SJCRH30 (cell line): ENCODE measurements at regions not wholly inside any gene's neighbourhood (a gene's known extent, or its start where the extent isn't known, plus 50 kb on each side); places are given as distances from the start of the nearest gene placed in this dataset.

Source experiments
- DNase-seq, 2 experiments: peaks; one replicate each; pipeline ENCODE4 v3.0.0-alpha.2; 2015 to 2020
- H3K27ac ChIP-seq: fragments of 250-450 bp; sonication (Bioruptor Pico); 2 replicates; pipeline ENCODE4 v1.5.1; 2020; ENCODE audit warnings: mild to moderate bottlenecking, moderate library complexity
- H3K27me3 ChIP-seq: fragments of 250-450 bp; sonication (Bioruptor Pico); 2 replicates; pipeline ENCODE4 v1.5.1; 2020; ENCODE audit warnings: mild to moderate bottlenecking, moderate library complexity
- H3K36me3 ChIP-seq: fragments of 250-450 bp; sonication (Bioruptor Pico); 2 replicates; pipeline ENCODE4 v1.5.1; 2020; ENCODE audit warnings: mild to moderate bottlenecking, moderate library complexity
- H3K4me1 ChIP-seq: fragments of 250-450 bp; sonication (Bioruptor Pico); 2 replicates; pipeline ENCODE4 v1.5.1; 2020; ENCODE audit warnings: mild to moderate bottlenecking, moderate library complexity
- H3K4me3 ChIP-seq: fragments of 250-450 bp; sonication (Bioruptor Pico); 2 replicates; pipeline ENCODE4 v1.5.1; 2020; ENCODE audit warnings: mild to moderate bottlenecking, moderate library complexity
- H3K9me3 ChIP-seq: fragments of 250-450 bp; sonication (Bioruptor Pico); replicated peaks from 2 replicates; pipeline ENCODE4 v1.5.1; 2020; ENCODE audit warnings: mild to moderate bottlenecking, moderate library complexity

DNA sequence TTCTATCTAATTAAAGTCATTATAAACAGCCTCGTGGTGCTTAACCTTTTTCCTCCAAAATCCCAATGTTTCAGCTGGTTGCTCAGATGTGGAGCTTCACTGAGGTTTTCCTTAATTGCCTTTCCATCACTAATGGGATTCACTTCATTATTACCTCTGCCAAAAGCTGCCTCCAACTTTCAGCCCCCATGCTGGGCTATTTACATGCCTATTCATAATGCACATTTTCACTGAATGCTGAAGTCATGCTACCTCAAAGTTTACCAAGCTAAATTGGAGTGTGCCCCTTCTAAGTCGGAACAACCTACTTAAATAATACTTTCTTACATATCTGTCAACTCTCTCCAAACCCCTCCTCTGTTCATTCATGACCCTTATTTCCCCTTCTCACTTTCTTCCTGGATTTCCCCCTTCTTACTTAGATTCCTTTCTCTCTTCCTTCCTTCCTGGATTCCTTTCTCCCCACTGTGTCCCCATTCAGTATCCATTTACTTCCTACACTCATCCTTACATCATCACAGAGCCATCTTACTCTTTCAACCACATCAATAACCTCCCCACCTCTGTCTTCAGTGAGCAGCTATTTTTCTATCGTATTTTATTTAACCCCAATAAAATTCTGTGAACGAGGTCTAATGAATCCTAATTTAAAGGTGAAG is 887.3 kb upstream of the TENM4 start:
- DNase-seq: no peak
- H3K36me3 ChIP-seq: no peaks in the 10 kb centered on the region

DNA sequence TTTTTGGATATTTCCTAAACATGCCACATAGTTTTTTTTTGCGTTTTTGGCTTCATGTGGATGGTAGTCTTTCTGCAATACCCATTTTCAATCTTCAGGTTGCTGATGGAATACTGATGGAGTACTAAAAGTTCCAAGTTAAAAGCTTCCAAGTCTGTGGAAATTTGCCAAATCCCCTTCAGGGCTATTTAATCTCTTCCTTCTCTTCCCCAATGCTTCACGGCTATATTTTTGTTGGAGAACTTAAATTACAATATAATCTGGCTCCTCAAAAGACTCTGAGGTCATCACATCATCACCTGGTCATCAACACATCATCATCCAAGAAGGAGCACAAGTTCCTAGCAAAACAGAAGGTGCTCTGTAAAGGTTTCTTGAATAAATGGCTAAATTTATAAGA is 881.0 kb upstream of the TENM4 start:
- Histone ChIP-seq H3K9me3 (no peaks in the 10 kb centered on the region), H3K27ac (no peak overlapping the region), H3K36me3 (no peaks in the 10 kb centered on the region), H3K4me3 (no peak overlapping the region), H3K27me3 (no peaks in the 10 kb centered on the region), H3K4me1 (no peaks in the 10 kb centered on the region)
- no peak for DNase-seq

More for the DNA sequence above, 887.3 kb upstream of the TENM4 start:
- Histone ChIP-seq H3K27ac (no peak overlapping the region), H3K4me3 (no peak overlapping the region), H3K9me3 (no peaks in the 10 kb centered on the region), H3K4me1 (no peaks in the 10 kb centered on the region), H3K27me3 (no peaks in the 10 kb centered on the region)

DNA sequence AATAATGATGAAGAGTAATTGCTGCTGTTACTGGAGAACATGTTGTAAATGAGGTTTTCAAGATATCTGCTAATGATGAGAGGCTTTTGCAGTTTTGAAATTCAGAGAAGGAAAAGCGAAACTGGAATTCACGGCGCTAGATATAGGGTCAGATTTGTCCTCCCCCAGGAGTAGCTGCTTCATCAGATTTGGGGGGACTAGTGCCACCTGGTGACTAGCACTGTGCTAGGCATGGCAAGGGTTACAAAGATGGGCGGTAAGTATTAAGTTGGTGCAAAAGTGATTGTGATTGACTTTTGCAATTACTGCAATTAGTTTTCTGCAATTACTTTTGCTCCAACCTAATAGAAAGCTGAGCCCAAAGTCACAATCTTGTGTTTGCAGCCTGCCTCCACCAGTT is 879.9 kb upstream of the TENM4 start:
- no peak overlapping the region for H3K27ac ChIP-seq
- no peak for DNase-seq
- H3K27me3 ChIP-seq: no peaks in the 10 kb centered on the region
- H3K4me3 ChIP-seq: no peak overlapping the region
- no peaks in the 10 kb centered on the region for H3K36me3 ChIP-seq
- H3K4me1 ChIP-seq: no peaks in the 10 kb centered on the region
- no peaks in the 10 kb centered on the region for H3K9me3 ChIP-seq

DNA sequence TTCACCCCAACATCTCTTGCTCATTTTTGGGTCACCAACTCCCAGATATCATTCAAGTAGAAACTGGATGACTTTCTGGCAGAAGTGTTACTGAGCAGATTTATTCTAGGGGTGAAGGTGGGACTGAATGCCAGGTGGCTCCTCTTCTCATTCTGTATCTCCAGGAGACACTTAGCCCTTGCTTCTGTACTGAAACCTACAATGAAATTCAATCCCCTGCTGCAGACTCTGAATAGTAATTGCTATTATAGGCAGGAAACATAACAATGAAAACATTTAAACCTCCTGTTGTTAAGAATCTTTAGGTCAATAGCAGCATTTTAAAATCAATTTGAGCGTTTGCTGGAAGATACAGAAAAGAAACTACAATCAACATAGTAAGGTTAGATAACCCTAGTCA is 879.4 kb upstream of the TENM4 start:
- no peaks in the 10 kb centered on the region for H3K27me3 ChIP-seq
- no peaks in the 10 kb centered on the region for H3K9me3 ChIP-seq
- no peak overlapping the region for H3K27ac ChIP-seq
- H3K36me3 ChIP-seq: no peaks in the 10 kb centered on the region
- no peaks in the 10 kb centered on the region for H3K4me1 ChIP-seq
- no peak for DNase-seq
- H3K4me3 ChIP-seq: no peak overlapping the region

DNA sequence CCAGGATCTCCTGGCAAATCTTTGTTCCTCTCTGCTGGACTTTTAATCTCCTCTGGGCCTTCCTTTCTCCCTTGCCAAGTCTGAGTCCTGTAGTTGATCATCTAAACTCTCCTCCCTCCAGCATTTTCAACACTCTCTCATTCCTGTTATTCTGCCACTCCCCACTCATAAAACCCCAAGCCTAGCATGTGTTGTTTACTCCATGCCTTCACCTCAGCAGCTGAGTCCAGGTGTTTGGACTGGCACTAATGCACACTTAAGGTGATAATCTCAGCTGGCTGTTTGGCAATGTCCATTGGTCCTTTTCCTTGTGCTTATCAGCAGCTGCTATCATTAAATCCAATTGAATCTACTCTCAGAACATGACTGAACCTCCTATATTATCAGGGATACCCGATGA is 876.8 kb upstream of the TENM4 start:
- no peak overlapping the region for H3K27ac ChIP-seq
- no peak for DNase-seq
- H3K27me3 ChIP-seq: no peaks in the 10 kb centered on the region
- no peaks in the 10 kb centered on the region for H3K4me1 ChIP-seq
- H3K4me3 ChIP-seq: no peak overlapping the region
- no peaks in the 10 kb centered on the region for H3K36me3 ChIP-seq
- no peaks in the 10 kb centered on the region for H3K9me3 ChIP-seq

DNA sequence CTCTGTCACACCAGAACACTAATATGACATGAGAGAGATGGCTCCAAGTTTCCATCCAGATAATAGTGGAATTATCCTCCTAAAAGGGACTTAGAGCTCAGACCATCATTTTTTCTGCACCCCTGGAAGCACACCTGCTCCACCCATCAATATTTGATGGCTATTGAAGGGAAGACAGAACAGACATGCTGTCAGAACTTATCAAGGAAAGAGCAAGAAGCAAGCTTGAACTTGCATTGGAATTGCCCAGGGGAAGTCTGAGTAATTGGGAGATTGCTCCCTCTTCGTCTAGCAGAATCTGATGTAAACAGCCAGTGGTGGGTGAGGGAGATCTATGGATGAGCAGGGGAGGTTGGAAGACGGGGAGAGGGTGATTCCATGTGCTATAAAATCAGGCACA is 874.4 kb upstream of the TENM4 start:
- Histone ChIP-seq H3K9me3 (no peaks in the 10 kb centered on the region), H3K27ac (no peak overlapping the region), H3K27me3 (no peaks in the 10 kb centered on the region), H3K36me3 (no peaks in the 10 kb centered on the region), H3K4me3 (no peak overlapping the region), H3K4me1 (no peaks in the 10 kb centered on the region)
- no peak for DNase-seq

DNA sequence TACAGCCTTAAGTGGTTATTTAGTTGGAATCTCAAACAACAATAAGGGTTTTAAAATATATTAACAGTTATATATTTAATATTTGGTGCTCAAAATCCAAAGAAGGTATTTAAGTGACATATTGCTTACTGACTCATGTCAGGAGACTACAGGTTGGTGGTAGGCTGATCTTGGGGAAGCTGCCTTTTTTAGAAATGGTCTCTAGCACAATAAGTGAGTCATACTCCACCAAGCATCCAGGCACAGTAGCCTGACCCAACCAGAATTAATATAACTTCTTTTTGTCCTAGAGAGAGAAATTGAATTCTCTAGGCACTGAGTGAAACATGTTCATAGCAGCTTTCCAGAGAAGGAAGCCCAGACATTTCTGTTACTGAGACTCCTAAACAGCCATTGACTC is 868.5 kb upstream of the TENM4 start:
- Histone ChIP-seq H3K27ac (no peak overlapping the region), H3K4me1 (no peaks in the 10 kb centered on the region), H3K36me3 (no peaks in the 10 kb centered on the region), H3K9me3 (no peaks in the 10 kb centered on the region), H3K27me3 (no peaks in the 10 kb centered on the region), H3K4me3 (no peak overlapping the region)
- DNase-seq: no peak

DNA sequence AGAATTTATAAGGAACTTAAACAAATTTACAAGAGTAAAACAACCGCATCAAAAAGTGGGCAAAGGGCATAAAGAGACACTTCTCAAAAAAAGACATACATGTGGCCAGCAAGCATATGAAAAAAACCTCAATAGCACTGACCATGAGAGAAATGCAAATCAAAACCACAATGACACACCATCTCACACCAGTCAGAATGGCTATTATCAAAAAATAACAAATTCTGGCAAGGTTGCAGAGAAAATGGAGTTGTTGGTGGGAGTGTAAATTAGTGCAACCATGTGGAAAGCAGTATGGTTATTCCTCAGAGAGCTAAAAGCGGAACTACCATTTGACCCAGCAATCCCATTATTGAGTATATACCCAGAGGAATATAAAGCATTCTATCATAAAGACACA is 866.8 kb upstream of the TENM4 start:
- Histone ChIP-seq H3K27me3 (no peaks in the 10 kb centered on the region), H3K4me3 (no peak overlapping the region), H3K9me3 (no peaks in the 10 kb centered on the region), H3K36me3 (no peaks in the 10 kb centered on the region), H3K4me1 (no peaks in the 10 kb centered on the region), H3K27ac (no peak overlapping the region)
- no peak for DNase-seq

DNA sequence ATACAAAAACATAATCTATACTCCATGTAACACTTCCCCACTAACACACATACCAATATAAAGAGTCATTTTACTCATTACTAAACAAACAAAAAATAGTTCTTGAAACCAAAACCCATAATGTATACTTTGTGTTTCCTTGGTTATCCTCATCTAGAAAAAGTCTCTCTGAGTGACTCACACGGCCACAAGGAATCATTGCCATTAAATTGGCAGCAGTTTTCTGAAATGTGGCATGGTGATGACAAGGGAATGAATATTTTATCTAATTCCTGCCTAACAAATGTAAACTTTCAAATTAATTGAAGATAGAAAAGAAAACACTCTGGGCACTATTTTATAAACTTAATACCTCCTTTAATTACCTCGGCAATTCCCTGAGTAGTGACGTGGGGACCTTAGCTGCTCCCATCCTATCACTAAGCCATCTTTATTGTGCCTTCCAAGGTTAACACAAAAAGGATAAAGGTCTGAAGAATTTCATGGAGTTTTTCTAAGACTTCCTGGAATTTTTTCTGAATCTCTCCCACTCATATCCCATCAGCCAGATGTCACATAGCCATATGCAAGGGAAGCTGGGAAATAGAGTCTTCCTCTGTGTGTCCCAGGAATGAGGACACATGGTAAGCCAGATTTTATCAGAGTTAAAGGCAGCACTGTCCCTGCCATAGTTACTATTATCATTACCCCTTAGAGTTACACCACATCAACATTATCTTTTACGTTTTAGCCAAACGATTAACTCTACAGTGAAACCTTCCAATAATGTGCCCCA is 857.2 kb upstream of the TENM4 start:
- Histone ChIP-seq H3K27ac (no peak overlapping the region), H3K27me3 (no peaks in the 10 kb centered on the region), H3K4me1 (no peaks in the 10 kb centered on the region), H3K4me3 (no peak overlapping the region), H3K36me3 (no peaks in the 10 kb centered on the region), H3K9me3 (no peaks in the 10 kb centered on the region)
- no peak for DNase-seq

DNA sequence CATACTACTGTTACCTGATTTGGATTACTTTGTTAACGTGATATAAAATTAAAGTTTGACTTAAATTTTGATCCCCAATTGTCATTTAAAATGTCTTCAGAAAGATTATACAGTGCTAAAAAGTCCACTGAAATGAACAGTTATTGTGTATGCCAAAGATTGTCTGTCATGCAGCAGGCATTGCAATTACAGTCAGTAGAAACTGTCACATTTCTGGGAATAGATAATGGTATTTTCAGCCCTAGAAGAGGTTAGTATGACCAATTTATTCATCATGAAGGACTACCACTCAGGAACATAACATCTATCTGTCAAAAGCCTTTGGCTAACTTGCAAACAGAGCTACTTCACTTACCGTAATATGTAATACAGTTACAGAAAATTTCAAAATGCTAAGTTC is 852.5 kb upstream of the TENM4 start:
- H3K4me1 ChIP-seq: no peaks in the 10 kb centered on the region
- no peaks in the 10 kb centered on the region for H3K36me3 ChIP-seq
- no peak overlapping the region for H3K4me3 ChIP-seq
- H3K27ac ChIP-seq: no peak overlapping the region
- no peaks in the 10 kb centered on the region for H3K9me3 ChIP-seq
- H3K27me3 ChIP-seq: no peaks in the 10 kb centered on the region
- no peak for DNase-seq

DNA sequence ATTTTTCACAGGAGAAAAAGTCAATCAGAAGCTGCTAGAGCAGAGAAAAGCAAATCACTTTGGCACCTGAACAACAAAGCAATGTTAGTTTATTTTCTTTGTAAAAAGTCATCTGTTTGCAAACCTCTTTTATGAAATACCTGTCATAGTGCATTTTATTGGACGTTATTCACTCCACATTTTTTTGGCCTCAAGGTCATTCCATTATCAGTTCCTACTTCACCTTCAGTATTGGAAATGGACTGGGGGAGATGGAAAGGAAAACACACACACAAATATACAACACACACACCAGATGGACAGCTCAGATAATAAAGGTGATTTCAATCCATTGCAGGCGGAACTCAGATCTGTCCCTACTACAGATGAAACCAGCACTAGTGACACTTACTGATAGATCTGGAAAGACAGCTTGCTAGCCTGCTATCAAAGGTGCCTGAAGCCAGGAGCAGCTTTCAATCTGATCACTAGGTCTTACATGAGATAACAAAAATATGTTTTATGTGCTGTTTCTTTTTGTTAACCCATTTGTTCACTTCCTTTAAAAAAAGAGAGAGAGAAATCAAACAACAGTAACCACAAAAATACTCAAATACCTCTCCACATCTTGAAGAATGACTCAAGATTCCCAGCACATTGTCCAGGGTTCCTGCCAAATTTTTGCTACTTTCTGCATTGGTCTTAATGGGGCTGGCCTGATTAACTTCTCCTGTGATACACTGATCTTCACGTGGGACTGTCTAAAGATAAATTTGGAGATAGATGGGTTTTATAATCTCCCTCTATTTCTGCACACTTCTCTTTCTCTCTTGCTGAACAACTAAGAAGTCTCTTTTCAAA is 844.3 kb upstream of the TENM4 start:
- DNase-seq: no peak
- Histone ChIP-seq H3K36me3 (no peaks in the 10 kb centered on the region), H3K4me3 (no peak overlapping the region), H3K9me3 (no peaks in the 10 kb centered on the region), H3K27me3 (no peaks in the 10 kb centered on the region), H3K4me1 (no peaks in the 10 kb centered on the region), H3K27ac (no peak overlapping the region)

DNA sequence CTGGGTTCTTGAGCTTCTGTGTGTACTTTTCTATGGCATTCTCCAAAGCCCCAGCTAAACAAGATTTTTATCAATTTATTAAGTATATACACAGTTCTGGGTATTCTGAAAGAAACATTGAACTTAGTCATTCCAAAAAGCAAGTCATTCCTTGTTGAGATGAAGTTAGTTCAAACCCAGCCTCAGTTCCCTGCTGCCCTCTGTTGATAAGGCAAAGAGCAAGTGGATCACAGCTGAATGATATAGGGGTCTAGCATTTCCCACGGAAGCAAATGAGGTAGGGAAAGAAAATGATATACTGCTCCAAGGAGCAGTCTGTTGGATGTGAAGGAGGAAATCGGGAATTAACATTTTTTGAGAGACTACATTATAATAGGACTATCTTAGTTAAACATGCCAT is 841.8 kb upstream of the TENM4 start:
- H3K4me1 ChIP-seq: no peaks in the 10 kb centered on the region
- H3K27me3 ChIP-seq: no peaks in the 10 kb centered on the region
- no peaks in the 10 kb centered on the region for H3K9me3 ChIP-seq
- no peak overlapping the region for H3K27ac ChIP-seq
- H3K36me3 ChIP-seq: no peaks in the 10 kb centered on the region
- no peak for DNase-seq
- H3K4me3 ChIP-seq: no peak overlapping the region

DNA sequence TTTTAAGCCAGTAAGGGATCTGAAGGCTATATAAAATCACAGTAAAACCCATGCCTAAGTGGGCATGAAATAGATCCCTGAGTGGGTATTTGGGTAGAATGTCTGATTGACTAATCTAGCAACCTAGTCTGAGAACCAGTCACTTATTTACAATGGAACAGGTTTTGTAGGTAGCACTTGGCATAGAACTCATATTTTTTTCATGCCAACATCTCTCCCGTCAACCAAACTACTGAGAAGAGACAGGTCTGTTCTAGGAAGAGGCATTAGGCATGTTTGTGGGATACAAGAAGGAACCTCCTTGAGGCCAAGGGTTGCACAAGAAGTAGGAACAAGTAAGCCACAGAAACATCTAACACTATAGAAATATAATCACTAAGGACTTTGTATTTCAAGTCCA is 840.4 kb upstream of the TENM4 start:
- H3K27me3 ChIP-seq: no peaks in the 10 kb centered on the region
- no peak for DNase-seq
- no peaks in the 10 kb centered on the region for H3K9me3 ChIP-seq
- H3K4me1 ChIP-seq: no peaks in the 10 kb centered on the region
- no peak overlapping the region for H3K27ac ChIP-seq
- no peak overlapping the region for H3K4me3 ChIP-seq
- no peaks in the 10 kb centered on the region for H3K36me3 ChIP-seq

DNA sequence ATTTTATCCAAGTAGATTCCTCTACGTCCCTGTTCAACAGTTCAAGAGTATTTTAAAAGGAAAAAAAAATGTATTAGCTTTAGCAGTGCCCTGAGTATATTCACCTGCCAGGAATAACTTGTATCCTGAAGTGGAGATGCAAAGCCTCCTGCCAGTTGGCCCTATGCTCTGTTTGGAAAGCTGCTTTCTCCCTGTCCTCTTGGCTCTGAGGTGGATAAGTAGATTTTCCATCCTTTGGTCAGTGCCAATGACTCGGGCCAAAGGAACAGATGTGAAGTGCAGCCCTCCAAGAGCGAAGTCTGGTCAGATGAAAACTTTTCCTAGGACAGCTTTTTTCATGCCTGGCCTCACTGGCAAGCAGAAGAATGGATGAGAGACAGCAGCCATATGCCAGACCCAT is 839.9 kb upstream of the TENM4 start:
- H3K4me3 ChIP-seq: no peak overlapping the region
- no peaks in the 10 kb centered on the region for H3K36me3 ChIP-seq
- no peak overlapping the region for H3K27ac ChIP-seq
- no peaks in the 10 kb centered on the region for H3K4me1 ChIP-seq
- H3K27me3 ChIP-seq: no peaks in the 10 kb centered on the region
- no peaks in the 10 kb centered on the region for H3K9me3 ChIP-seq
- DNase-seq: no peak

DNA sequence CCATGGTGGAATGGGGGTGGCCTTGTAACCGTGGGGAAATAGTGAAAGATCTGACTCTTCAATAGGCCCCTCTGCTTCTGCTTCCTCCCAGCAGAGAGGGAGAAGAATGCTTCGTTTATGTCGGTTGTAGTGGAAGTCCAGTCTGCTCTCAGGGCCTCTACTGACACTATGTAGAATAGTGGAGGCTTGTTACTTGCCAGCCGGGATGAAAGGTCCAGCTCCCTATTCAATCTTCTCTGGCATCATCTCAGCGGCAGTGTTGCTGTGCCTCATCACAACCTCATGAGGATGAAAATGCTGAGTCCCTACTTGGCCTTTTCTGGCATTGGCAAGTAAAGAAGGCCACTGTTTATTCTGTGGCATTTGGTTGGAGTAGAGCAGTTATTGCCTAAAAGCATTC is 820.9 kb upstream of the TENM4 start:
- Histone ChIP-seq H3K36me3 (no peaks in the 10 kb centered on the region), H3K4me3 (no peak overlapping the region), H3K27me3 (no peaks in the 10 kb centered on the region)

More for the DNA sequence above, 820.9 kb upstream of the TENM4 start:
- no peaks in the 10 kb centered on the region for H3K4me1 ChIP-seq
- DNase-seq: no peak
- no peak overlapping the region for H3K27ac ChIP-seq
- H3K9me3 ChIP-seq: no peaks in the 10 kb centered on the region
